ENCODE measurements at regions not wholly inside any gene's neighbourhood (a gene's known extent, or its start where the extent isn't known, plus 50 kb on each side); places are given as distances from the start of the nearest gene placed in this dataset.

DNA sequence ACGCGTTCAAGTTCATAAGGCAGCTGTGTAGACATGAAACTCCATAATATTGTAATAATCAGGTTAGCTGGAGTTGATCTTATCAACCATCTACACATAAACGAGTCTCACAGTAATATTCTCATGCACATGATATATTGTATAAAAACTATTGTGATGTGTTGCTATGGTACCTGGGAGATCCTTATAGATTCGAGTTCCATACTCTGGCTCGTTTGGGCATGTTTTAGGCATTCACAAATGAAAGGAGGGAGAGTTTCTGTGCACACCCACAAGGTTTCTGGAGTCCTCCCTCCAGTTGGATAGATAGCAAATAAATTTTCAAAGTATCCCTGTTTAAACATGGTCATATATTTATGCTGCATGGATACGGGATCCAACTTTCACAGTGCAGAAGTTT lies 567.5 kb upstream of the SLC35B3 start:
- TF ChIP-seq CBX2 (IDR thresholded peaks at IDR 0.05; ENCODE audit: low read depth, low read length) (no peak), CBX2 (CRISPR knock-in tag; IDR thresholded peaks at IDR 0.05; ENCODE audit: low read depth) (no peak), ATF1 (CRISPR knock-in tag; IDR thresholded peaks at IDR 0.05) (no peak), ZBTB21 (CRISPR knock-in tag; IDR thresholded peaks at IDR 0.05) (no peak), PHF20 (CRISPR knock-in tag; IDR thresholded peaks at IDR 0.05) (no peak), ZBTB34 (CRISPR knock-in tag; IDR thresholded peaks at IDR 0.05) (no peak), SIN3A (IDR thresholded peaks at IDR 0.05; ENCODE audit: borderline replicate concordance, low read depth, low read length) (no peak), REST (IDR thresholded peaks at IDR 0.05; ENCODE audit: borderline replicate concordance in 1 of 2, low read depth in 1 of 2, low read length in 2 of 2) (no peak), SP1 (IDR thresholded peaks at IDR 0.05) (no peak), SP1 (CRISPR knock-in tag; IDR thresholded peaks at IDR 0.05) (no peak), HDAC1 (CRISPR knock-in tag; IDR thresholded peaks at IDR 0.05) (no peak)
- TF ChIP-seq, protein P1, sequence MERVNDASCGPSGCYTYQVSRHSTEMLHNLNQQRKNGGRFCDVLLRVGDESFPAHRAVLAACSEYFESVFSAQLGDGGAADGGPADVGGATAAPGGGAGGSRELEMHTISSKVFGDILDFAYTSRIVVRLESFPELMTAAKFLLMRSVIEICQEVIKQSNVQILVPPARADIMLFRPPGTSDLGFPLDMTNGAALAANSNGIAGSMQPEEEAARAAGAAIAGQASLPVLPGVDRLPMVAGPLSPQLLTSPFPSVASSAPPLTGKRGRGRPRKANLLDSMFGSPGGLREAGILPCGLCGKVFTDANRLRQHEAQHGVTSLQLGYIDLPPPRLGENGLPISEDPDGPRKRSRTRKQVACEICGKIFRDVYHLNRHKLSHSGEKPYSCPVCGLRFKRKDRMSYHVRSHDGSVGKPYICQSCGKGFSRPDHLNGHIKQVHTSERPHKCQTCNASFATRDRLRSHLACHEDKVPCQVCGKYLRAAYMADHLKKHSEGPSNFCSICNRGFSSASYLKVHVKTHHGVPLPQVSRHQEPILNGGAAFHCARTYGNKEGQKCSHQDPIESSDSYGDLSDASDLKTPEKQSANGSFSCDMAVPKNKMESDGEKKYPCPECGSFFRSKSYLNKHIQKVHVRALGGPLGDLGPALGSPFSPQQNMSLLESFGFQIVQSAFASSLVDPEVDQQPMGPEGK (CRISPR knock-in tag; IDR thresholded peaks at IDR 0.05), result no peak
- TF ChIP-seq, protein P2, sequence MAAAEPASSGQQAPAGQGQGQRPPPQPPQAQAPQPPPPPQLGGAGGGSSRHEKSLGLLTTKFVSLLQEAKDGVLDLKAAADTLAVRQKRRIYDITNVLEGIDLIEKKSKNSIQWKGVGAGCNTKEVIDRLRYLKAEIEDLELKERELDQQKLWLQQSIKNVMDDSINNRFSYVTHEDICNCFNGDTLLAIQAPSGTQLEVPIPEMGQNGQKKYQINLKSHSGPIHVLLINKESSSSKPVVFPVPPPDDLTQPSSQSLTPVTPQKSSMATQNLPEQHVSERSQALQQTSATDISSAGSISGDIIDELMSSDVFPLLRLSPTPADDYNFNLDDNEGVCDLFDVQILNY (CRISPR knock-in tag; conservative IDR thresholded peaks at IDR 0.05), result no peak

Measured in HepG2 (cell line).